Stimulated activated naive CD8-positive, alpha-beta T cell treated with anti-CD3 and anti-CD28 coated beads, Interleukin-15, Interleukin-2, amounts not matched to agents 100 ng/mL and 50 ng/mL, for 24 hours (primary cell): ENCODE measurements at regions not wholly inside any gene's neighbourhood (a gene's known extent, or its start where the extent isn't known, plus 50 kb on each side); places are given as distances from the start of the nearest gene placed in this dataset.

Source experiments
- H3K27ac Mint-ChIP-seq: one replicate; pipeline ENCODE4 v1.8.0; 2021; ENCODE audit warnings: mild to moderate bottlenecking, mixed read lengths
- H3K27me3 Mint-ChIP-seq: one replicate; pipeline ENCODE4 v1.8.0; 2021; ENCODE audit warnings: mixed read lengths
- H3K36me3 Mint-ChIP-seq: one replicate; pipeline ENCODE4 v1.8.0; 2021; ENCODE audit warnings: low read depth, mixed read lengths
- H3K4me1 Mint-ChIP-seq: one replicate; pipeline ENCODE4 v1.8.0; 2021; ENCODE audit warnings: low read depth, mixed read lengths
- H3K4me3 Mint-ChIP-seq: one replicate; pipeline ENCODE4 v1.8.0; 2021; ENCODE audit warnings: mild to moderate bottlenecking, mixed read lengths
- H3K9me3 Mint-ChIP-seq: one replicate; pipeline ENCODE4 v1.8.0; 2021; ENCODE audit warnings: mixed read lengths

DNA sequence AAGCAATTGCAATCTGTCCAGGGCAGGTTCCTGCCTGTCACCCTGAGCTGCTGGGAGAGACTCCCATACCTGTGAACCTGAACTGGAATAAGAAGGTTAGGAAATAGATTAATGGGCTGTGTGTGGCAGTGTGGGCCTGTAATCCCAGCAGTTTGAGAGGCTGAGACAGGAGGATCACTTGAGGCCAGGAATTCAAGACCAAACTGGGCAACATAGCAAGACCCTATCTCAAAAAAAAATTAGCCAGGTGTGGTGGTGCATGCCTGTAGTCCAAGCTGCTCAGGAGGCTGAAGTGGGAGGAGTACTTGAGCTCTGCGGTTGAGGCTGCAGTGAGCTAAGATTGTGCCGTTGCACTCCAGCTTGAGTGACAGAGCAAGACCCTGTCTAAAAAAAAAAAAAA lies 127.7 kb upstream of the DSEL start:
- Mint-ChIP-seq H3K4me3 (no peak overlapping the region), H3K9me3 (no peaks in the 10 kb centered on the region), H3K27me3 (peaks cover 4% of the 10 kb centered on the region), H3K27ac (no peak overlapping the region), H3K4me1 (no peaks in the 10 kb centered on the region), H3K36me3 (no peaks in the 10 kb centered on the region)

DNA sequence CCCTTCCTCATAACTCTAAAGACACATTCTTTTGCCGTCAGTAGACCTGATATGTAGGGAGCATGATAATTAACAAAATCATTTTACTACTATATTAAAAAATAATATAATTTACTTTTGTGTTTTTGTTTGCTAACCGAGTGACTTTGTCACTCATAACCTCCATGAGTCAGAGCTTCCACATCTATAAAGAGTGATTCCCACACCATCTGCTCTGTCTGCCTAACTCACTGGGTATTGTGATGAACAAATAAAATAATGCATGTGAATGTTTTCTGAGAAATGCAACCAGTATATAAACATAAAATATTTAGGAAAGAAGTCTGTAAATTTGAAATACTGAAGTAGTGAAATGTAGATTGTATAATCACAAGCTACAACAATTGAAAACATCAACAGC lies 123.4 kb upstream of the DSEL start:
- Mint-ChIP-seq H3K9me3 (peaks cover 4% of the 10 kb centered on the region), H3K27ac (no peak overlapping the region), H3K4me3 (no peak overlapping the region), H3K36me3 (no peaks in the 10 kb centered on the region), H3K4me1 (no peaks in the 10 kb centered on the region), H3K27me3 (peaks cover 7% of the 10 kb centered on the region)

DNA sequence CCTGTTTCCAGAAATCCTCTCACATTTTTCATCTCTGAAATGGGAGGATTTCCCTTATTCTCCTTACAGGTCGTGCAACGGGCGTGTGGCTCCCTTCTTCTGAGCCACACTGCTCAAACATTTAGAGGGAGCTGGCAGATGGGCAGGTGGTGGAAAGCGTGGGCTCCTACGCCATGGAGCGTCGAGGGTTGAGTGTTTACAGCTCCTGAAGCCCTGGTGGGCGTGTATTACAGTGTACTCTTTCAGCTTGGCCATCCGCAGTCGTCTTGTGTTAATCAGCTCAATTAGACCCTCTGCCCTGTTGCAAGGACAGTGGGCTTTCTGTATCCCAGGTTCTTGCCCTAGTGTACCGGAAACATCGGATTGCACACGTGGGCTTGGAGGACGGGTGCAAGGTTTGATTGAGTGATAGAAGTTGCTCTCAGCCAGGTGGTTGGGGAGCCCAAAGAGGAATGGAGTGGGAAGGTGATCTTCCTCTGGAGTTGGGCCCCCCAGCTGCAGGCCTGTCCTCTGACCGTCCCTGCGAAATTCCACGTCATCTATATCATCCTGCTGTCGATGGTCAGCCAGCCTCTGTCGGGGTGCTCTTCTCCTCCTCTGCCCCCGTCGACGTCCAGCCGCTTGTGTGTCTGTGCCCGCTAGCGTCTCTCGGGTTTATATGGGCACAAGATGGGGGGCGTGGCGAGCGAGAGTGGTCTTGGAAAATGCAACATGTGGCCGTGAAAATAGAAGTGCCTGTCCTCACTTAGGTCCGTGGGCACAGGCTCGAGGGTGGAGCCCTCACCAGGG lies 120.3 kb upstream of the DSEL start:
- peaks cover 4% of the 10 kb centered on the region for H3K9me3 Mint-ChIP-seq
- H3K4me1 Mint-ChIP-seq, result no peaks in the 10 kb centered on the region

DNA sequence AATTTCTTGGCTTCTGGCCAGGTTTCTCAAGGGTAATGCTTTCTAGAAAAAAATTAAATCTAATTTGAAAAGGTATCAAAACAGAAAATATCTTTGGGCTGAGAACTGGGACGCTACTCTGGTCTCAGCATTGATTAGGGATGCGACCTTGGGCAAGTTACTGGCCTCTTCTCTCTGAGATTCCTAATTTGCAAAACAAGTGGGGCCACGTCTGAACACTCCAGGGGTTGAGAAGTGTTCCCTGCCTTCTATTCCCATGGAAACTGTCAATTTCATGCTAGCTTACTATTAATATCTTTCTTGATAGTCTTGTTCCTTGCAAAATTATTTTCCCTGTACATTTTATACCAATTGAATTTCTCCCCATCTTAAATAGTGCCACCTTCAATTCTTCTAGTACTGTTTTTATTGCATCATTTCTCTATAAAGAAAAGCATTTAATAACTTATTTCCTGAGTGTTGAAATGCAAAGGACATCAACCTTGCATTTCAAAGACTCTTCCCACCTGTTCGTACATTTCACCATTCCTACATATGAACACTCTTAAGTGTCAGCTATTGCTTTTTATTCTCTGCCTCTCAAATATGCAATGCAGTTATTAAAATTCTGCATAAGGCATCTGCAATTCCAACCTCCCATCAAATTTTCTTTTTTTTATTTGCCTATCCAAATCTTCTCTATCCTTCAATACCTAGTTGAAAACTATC lies 118.3 kb upstream of the DSEL start:
- peaks cover 4% of the 10 kb centered on the region for H3K27me3 Mint-ChIP-seq
- no peak overlapping the region for H3K4me3 Mint-ChIP-seq
- H3K9me3 Mint-ChIP-seq, result peaks cover 4% of the 10 kb centered on the region
- H3K36me3 Mint-ChIP-seq, result no peaks in the 10 kb centered on the region
- no peaks in the 10 kb centered on the region for H3K4me1 Mint-ChIP-seq
- no peak overlapping the region for H3K27ac Mint-ChIP-seq

More for the DNA sequence above, 120.3 kb upstream of the DSEL start:
- H3K36me3 Mint-ChIP-seq, result no peaks in the 10 kb centered on the region
- no peak overlapping the region for H3K27ac Mint-ChIP-seq
- peaks cover 7% of the 10 kb centered on the region for H3K27me3 Mint-ChIP-seq
- H3K4me3 Mint-ChIP-seq, result no peak overlapping the region

DNA sequence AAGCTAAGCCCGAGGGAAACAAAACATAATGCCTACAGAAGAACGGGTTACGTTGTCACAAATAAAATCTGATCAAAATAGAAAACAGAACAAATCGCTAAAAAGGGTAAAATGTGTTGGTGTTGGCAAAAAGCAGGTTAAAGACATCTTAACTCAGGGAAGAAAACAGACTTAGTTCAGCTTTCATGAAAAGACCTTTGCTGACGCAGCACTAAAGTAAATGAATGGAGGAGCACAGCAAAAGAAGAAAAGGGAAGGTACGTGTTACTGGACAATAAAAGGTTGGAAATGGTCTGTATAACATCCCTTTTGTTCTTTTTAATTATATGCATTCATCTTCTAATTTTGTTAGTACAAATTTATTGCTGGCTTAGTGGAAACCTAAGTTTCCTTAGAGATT lies 117.4 kb upstream of the DSEL start:
- Mint-ChIP-seq H3K4me3 (no peak overlapping the region), H3K27ac (no peak overlapping the region)

DNA sequence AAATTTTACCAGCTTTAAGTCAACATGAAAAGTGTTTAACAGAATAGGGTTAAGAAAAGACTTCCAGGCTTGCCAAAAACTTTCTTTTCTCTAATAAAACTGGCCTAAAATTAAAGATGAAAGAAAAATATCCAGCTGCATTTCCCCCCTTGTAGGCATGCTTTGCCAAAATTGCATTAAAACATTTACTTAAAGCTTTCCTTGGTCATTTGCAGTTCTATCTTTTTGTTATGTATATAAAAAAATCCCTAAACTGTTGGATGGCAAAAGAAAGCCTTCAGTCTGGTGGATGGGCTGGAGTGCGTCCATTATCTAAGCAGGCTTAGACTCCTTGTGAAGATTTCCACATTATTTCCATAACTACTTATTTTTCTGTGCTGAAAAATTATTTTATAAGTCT lies 105.4 kb upstream of the DSEL start:
- no peaks in the 10 kb centered on the region for H3K36me3 Mint-ChIP-seq
- H3K4me3 Mint-ChIP-seq, result no peak overlapping the region
- H3K9me3 Mint-ChIP-seq, result no peaks in the 10 kb centered on the region
- H3K27me3 Mint-ChIP-seq, result no peaks in the 10 kb centered on the region
- no peaks in the 10 kb centered on the region for H3K4me1 Mint-ChIP-seq
- H3K27ac Mint-ChIP-seq, result no peak overlapping the region

More for the DNA sequence above, 117.4 kb upstream of the DSEL start:
- Mint-ChIP-seq H3K36me3 (no peaks in the 10 kb centered on the region), H3K27me3 (peaks cover 4% of the 10 kb centered on the region), H3K9me3 (peaks cover 4% of the 10 kb centered on the region), H3K4me1 (no peaks in the 10 kb centered on the region)

DNA sequence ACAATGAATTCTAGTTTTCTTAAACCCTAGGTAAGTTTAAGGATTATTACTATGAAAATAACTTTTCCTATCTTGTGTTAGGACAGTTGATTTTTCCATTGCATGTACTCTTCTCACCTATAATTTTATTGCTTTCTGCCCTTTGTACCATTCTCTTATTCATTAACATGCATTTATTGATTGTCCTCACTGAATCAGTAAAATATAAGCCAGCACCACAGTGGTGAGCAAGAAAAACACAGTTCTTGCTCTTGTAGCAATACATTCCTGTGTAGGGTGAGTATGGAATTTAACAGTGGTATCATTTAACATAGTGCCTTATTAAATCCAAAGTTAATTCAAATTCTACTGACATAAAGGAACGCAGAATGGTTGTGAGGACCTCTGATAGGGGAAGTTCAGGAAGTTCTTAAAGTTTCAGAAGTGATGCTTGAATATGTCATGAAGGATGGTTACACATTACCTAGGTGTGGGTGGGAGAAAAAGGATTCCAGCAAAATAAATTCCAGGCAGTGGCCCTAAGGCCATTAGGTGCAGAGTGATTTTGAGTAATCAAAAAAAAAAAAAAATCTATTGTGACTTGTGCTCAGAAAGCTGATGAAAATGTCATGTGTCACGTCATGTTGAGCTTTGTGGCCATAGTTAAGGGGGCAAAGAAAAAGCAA lies 104.7 kb upstream of the DSEL start:
- Mint-ChIP-seq H3K36me3 (no peaks in the 10 kb centered on the region), H3K4me1 (no peaks in the 10 kb centered on the region), H3K4me3 (no peak overlapping the region)

DNA sequence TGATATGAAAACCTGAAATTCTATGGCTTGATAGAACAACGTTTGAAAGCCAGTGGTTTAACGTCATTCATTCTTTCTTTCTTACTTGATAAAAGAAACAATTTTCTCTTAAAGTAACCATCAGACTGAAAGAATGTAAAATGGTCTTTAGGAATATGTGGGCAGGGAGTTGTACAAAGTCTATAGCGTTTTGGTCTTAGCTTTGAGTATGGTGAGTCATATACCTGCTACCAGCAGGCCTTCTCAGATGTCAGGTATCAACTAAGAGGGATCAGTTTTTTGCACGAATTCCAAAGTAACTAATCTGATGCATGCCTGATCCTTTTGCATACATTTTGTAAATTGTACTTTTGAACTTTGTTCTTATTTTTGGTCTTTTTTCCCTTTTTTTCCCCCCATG lies 101.5 kb upstream of the DSEL start:
- Mint-ChIP-seq H3K4me3 (no peak overlapping the region), H3K9me3 (no peaks in the 10 kb centered on the region), H3K27ac (no peak overlapping the region), H3K4me1 (no peaks in the 10 kb centered on the region), H3K36me3 (no peaks in the 10 kb centered on the region), H3K27me3 (no peaks in the 10 kb centered on the region)

More for the DNA sequence above, 104.7 kb upstream of the DSEL start:
- Mint-ChIP-seq H3K27ac (no peak overlapping the region), H3K9me3 (no peaks in the 10 kb centered on the region), H3K27me3 (no peaks in the 10 kb centered on the region)

DNA sequence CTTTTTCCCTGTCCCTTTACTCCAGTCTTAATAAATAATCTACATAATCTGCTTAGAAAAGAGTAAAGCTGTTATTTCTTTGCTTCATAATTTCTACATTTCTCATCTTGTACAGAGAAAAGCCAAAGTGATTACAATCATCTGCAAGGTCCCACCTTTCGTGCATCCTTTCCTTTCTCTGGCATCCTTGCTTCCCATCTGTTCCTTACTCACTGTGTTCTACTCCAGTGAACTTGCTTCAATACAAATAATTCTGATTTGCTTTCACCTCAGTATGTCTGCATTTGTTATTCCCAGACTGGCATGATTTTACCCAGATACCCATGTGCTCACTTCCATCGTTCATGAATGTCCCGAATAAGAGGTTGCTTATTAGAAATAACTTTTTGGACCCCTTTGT lies 99.4 kb upstream of the DSEL start:
- H3K36me3 Mint-ChIP-seq, result no peaks in the 10 kb centered on the region
- no peak overlapping the region for H3K4me3 Mint-ChIP-seq
- no peaks in the 10 kb centered on the region for H3K27me3 Mint-ChIP-seq
- no peaks in the 10 kb centered on the region for H3K9me3 Mint-ChIP-seq
- H3K4me1 Mint-ChIP-seq, result no peaks in the 10 kb centered on the region
- H3K27ac Mint-ChIP-seq, result no peak overlapping the region

DNA sequence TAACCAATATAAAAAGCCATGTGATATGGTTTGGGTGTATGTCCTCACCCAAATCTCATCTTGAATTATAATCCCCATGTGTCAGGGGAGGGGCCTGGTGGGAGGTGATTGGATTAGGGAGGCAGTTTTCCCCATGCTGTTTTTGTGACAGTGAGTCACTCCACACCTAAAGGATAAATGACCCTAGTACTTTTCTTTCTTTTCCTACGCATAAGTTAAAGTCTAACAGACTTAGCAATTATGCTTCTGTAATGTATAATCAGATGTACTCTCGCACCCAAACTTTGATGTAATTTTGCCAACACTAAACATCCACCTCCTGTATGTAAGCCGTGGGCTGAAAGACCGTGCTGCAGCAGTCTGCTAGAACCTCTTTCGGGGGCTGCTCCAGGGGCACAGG lies 97.2 kb upstream of the DSEL start:
- Mint-ChIP-seq H3K4me3 (no peak overlapping the region), H3K27ac (no peak overlapping the region), H3K9me3 (no peaks in the 10 kb centered on the region), H3K4me1 (no peaks in the 10 kb centered on the region), H3K27me3 (no peaks in the 10 kb centered on the region), H3K36me3 (no peaks in the 10 kb centered on the region)

DNA sequence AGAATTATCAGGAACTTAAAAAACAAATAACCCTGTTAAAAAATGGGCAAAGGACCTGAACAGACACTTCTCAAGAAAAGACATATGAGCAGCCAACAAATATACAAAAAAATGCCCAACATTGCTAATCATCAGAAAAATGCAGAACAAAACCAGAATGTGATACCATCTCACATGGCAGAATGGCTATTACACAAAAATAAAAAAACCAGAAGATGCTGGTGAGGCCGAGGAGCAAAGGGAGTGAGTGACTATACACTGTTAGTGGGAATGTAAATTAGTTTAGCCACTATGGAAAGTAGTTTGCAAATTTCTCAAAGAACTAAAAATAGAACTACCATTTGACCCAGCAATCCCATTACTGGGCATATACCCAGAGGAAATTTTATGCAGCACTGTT lies 95.8 kb upstream of the DSEL start:
- Mint-ChIP-seq H3K4me1 (no peaks in the 10 kb centered on the region), H3K4me3 (no peak overlapping the region), H3K27ac (no peak overlapping the region), H3K9me3 (no peaks in the 10 kb centered on the region), H3K36me3 (no peaks in the 10 kb centered on the region), H3K27me3 (no peaks in the 10 kb centered on the region)

DNA sequence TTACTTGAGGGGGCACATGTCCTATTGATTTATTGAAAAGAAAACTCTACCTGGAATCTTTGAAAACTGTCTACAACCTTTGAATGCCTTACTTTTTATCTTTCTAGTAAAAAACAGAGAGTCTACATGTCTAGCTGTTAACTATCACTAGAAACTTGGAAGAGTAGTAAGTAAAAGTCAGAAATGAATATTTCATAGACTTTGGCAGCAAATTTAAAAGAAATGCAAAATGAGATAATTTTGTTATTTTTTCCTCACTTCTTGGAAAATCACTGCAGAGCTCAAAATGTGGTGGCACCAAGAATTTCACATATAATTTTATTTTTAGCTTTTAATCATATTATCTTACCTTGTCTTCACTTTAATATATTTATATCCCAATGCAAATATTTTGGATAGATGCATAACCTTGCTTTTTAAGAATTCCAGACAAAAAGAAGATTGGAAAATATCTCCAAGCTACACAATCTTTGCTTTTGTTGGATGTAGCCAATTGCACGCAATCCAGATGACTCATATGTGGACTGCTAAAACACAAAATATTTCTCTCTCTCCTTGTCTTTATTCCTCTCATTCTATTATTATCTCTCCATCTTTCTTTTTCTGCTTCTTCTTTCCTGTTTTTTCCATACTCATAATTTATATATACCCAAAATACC lies 92.2 kb upstream of the DSEL start:
- no peaks in the 10 kb centered on the region for H3K36me3 Mint-ChIP-seq
- no peaks in the 10 kb centered on the region for H3K9me3 Mint-ChIP-seq
- no peaks in the 10 kb centered on the region for H3K4me1 Mint-ChIP-seq
- H3K27me3 Mint-ChIP-seq, result no peaks in the 10 kb centered on the region
- no peak overlapping the region for H3K27ac Mint-ChIP-seq
- H3K4me3 Mint-ChIP-seq, result no peak overlapping the region

DNA sequence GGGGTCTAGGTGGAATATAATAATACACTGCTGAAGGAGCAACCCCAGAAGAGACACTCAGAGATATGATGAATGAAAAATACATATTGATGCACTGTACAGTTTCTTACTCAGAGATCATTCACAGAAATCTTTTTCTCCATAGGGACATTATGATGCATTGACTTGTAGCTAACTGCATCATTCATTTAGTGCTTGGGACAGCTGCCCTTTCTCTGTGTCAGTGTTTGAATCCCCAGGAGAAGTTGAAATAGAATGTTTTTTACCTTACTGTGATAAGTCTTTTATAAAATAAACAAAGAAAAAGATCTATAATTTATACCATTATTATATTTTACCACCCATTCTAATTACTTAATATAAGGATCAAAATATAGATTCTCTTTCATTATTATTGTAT lies 91.7 kb upstream of the DSEL start:
- peaks cover under 1% of the 10 kb centered on the region for H3K36me3 Mint-ChIP-seq

DNA sequence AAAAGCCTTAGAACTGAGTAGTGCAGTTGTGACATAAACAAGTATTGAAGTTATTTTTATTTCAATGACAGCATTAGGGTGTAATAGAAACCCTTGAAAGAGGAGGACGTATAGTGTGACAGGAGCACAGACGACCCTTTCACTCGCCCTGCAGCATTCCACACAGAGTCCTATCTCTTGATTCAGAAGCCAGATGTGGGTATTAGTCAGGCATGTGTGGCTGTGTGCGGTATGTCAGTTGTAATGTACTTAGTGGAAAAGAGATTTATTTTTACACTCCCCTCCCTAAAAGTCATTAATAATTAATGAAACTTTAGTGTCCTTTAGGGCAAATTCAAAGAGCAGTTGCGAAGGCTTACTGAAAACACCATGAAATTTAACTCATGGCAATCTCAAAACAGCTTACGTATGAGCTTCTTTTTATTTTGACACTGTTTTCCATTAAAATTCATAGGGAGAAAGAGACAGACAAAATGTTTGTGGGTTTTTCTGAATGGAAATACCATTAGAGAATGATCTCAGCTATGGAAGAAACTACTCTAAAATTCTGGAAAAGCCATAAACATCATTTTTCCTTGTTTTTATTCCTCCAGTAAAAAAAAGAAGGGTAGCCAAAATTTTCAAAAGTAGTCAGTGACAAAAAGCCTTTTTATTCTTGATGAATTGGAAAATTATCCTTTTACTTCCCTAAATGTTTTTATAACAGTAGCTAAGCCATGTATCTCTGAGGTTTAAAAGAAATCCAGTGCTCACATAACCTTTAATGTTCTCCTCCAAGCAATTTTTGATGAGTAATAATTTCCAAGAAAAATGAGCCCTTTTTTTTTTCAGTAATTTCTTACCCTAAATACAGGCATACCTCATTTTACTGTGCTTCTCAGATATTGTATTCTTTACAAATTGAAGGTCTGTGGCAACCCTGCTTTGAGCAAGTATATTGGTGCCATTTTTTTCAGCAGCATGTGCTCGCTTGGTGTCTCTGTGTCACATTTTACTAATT lies 84.0 kb upstream of the DSEL start:
- Mint-ChIP-seq H3K4me1 (no peaks in the 10 kb centered on the region), H3K36me3 (peaks cover 4% of the 10 kb centered on the region), H3K27me3 (peaks cover 3% of the 10 kb centered on the region), H3K9me3 (no peaks in the 10 kb centered on the region), H3K4me3 (no peak overlapping the region), H3K27ac (no peak overlapping the region)

More for the DNA sequence above, 91.7 kb upstream of the DSEL start:
- H3K27me3 Mint-ChIP-seq, result no peaks in the 10 kb centered on the region
- no peaks in the 10 kb centered on the region for H3K9me3 Mint-ChIP-seq
- H3K4me3 Mint-ChIP-seq, result no peak overlapping the region
- H3K27ac Mint-ChIP-seq, result no peak overlapping the region
- no peaks in the 10 kb centered on the region for H3K4me1 Mint-ChIP-seq
